Activated naive CD8-positive, alpha-beta T cell treated with anti-CD3 and anti-CD28 coated beads, Interleukin-2, amount 50 U/mL, for 24 hours (primary cell): ENCODE measurements at regions not wholly inside any gene's neighbourhood (a gene's known extent, or its start where the extent isn't known, plus 50 kb on each side); places are given as distances from the start of the nearest gene placed in this dataset.
"Not testable (repeated sequence)": the region's sequence is repeated elsewhere in the genome, so short reads cannot be mapped to it uniquely, and the experiment has no call there.

ENCODE experiments used
- ATAC-seq: fragments of 150-1000 bp; cut with Tn5 transposase; one replicate; pipeline ENCODE4 v1.10.0; 2021
- DNase-seq: peaks from one replicate; pipeline ENCODE4 v3.0.0; 2021
- H3K27ac Mint-ChIP-seq: one replicate; pipeline ENCODE4 v1.8.0; 2021; ENCODE audit warnings: mild to moderate bottlenecking, mixed read lengths
- H3K27me3 Mint-ChIP-seq: one replicate; pipeline ENCODE4 v1.8.0; 2021; ENCODE audit warnings: mixed read lengths
- H3K36me3 Mint-ChIP-seq: one replicate; pipeline ENCODE4 v1.8.0; 2021; ENCODE audit warnings: low read depth, mixed read lengths
- H3K4me1 Mint-ChIP-seq: one replicate; pipeline ENCODE4 v1.8.0; 2021; ENCODE audit warnings: mixed read lengths
- H3K4me3 Mint-ChIP-seq: one replicate; pipeline ENCODE4 v1.8.0; 2021; ENCODE audit warnings: mild to moderate bottlenecking, moderate library complexity, mixed read lengths
- H3K9me3 Mint-ChIP-seq: one replicate; pipeline ENCODE4 v1.8.0; 2021; ENCODE audit warnings: mixed read lengths

- H3K4me3 Mint-ChIP-seq, H3K27ac Mint-ChIP-seq, H3K4me1 Mint-ChIP-seq, H3K36me3 Mint-ChIP-seq, DNase-seq, H3K27me3 Mint-ChIP-seq, ATAC-seq, H3K9me3 Mint-ChIP-seq: not testable (repeated sequence)
These were observed 415.5 kb downstream of the FOXD4L4 start for GRCh38 chr9:66152406-66152805.

- not testable (repeated sequence) for H3K4me3 Mint-ChIP-seq
These were observed 416.2 kb downstream of the FOXD4L4 start for GRCh38 chr9:66153021-66153725.

GRCh38 chr9:66153971-66154691, 417.2 kb downstream of the FOXD4L4 start:
- H3K27ac Mint-ChIP-seq, H3K4me1 Mint-ChIP-seq, H3K27me3 Mint-ChIP-seq, H3K4me3 Mint-ChIP-seq, H3K9me3 Mint-ChIP-seq, H3K36me3 Mint-ChIP-seq, ATAC-seq: not testable (repeated sequence)
- DNase-seq: peak; percentile 4

More at GRCh38 chr9:66153021-66153725, 416.2 kb downstream of the FOXD4L4 start:
- not testable (repeated sequence) for H3K27ac Mint-ChIP-seq, H3K36me3 Mint-ChIP-seq, H3K4me1 Mint-ChIP-seq, H3K9me3 Mint-ChIP-seq, H3K27me3 Mint-ChIP-seq
- DNase-seq: peak; percentile 41
- peak; percentile 99 for ATAC-seq

- H3K4me3 Mint-ChIP-seq, DNase-seq, H3K27ac Mint-ChIP-seq, H3K36me3 Mint-ChIP-seq, H3K9me3 Mint-ChIP-seq, ATAC-seq, H3K27me3 Mint-ChIP-seq, H3K4me1 Mint-ChIP-seq: not testable (repeated sequence)
These were observed 445.4 kb downstream of the FOXD4L4 start for GRCh38 chr9:66182316-66182715.

GRCh38 chr9:66183648-66184047, 446.7 kb downstream of the FOXD4L4 start:
- not testable (repeated sequence) for H3K4me1 Mint-ChIP-seq, ATAC-seq, H3K4me3 Mint-ChIP-seq, H3K27ac Mint-ChIP-seq, H3K27me3 Mint-ChIP-seq, H3K36me3 Mint-ChIP-seq, H3K9me3 Mint-ChIP-seq, DNase-seq

GRCh38 chr9:66197199-66197598, 460.3 kb downstream of the FOXD4L4 start:
- H3K4me1 Mint-ChIP-seq, DNase-seq, ATAC-seq, H3K4me3 Mint-ChIP-seq, H3K27ac Mint-ChIP-seq, H3K36me3 Mint-ChIP-seq, H3K9me3 Mint-ChIP-seq, H3K27me3 Mint-ChIP-seq: not testable (repeated sequence)

- H3K9me3 Mint-ChIP-seq, ATAC-seq, DNase-seq: not testable (repeated sequence)
These were observed 461.5 kb downstream of the FOXD4L4 start for GRCh38 chr9:66198421-66198820.

GRCh38 chr9:66206617-66207016, 469.7 kb downstream of the FOXD4L4 start:
- not testable (repeated sequence) for H3K36me3 Mint-ChIP-seq, H3K4me3 Mint-ChIP-seq, H3K27ac Mint-ChIP-seq, H3K27me3 Mint-ChIP-seq, ATAC-seq, H3K4me1 Mint-ChIP-seq, DNase-seq, H3K9me3 Mint-ChIP-seq

More at GRCh38 chr9:66198421-66198820, 461.5 kb downstream of the FOXD4L4 start:
- not testable (repeated sequence) for H3K4me3 Mint-ChIP-seq, H3K36me3 Mint-ChIP-seq, H3K27ac Mint-ChIP-seq, H3K27me3 Mint-ChIP-seq, H3K4me1 Mint-ChIP-seq

- H3K4me3 Mint-ChIP-seq, H3K9me3 Mint-ChIP-seq, H3K27me3 Mint-ChIP-seq, H3K36me3 Mint-ChIP-seq, H3K27ac Mint-ChIP-seq, H3K4me1 Mint-ChIP-seq, ATAC-seq, DNase-seq: not testable (repeated sequence)
These were observed 471.0 kb downstream of the FOXD4L4 start for GRCh38 chr9:66207914-66208313.

- H3K27ac Mint-ChIP-seq, ATAC-seq, H3K36me3 Mint-ChIP-seq, H3K9me3 Mint-ChIP-seq, H3K4me1 Mint-ChIP-seq, H3K4me3 Mint-ChIP-seq, DNase-seq, H3K27me3 Mint-ChIP-seq: not testable (repeated sequence)
These were observed 507.8 kb downstream of the FOXD4L4 start for GRCh38 chr9:66244763-66245162.

GRCh38 chr9:66245481-66245880, 508.5 kb downstream of the FOXD4L4 start:
- not testable (repeated sequence) for H3K27ac Mint-ChIP-seq, H3K4me1 Mint-ChIP-seq, H3K4me3 Mint-ChIP-seq, DNase-seq, H3K36me3 Mint-ChIP-seq, H3K27me3 Mint-ChIP-seq, ATAC-seq, H3K9me3 Mint-ChIP-seq

- not testable (repeated sequence) for H3K27ac Mint-ChIP-seq, H3K36me3 Mint-ChIP-seq, H3K9me3 Mint-ChIP-seq, H3K27me3 Mint-ChIP-seq, DNase-seq, H3K4me3 Mint-ChIP-seq, H3K4me1 Mint-ChIP-seq, ATAC-seq
These were observed 520.6 kb downstream of the FOXD4L4 start for GRCh38 chr9:66257581-66257980.

- not testable (repeated sequence) for DNase-seq, H3K4me1 Mint-ChIP-seq, H3K4me3 Mint-ChIP-seq, H3K9me3 Mint-ChIP-seq, H3K27me3 Mint-ChIP-seq, ATAC-seq, H3K27ac Mint-ChIP-seq, H3K36me3 Mint-ChIP-seq
These were observed 524.6 kb downstream of the FOXD4L4 start for GRCh38 chr9:66261576-66261975.

GRCh38 chr9:66263621-66264020, 526.7 kb downstream of the FOXD4L4 start:
- not testable (repeated sequence) for H3K4me1 Mint-ChIP-seq, H3K36me3 Mint-ChIP-seq, DNase-seq, ATAC-seq, H3K4me3 Mint-ChIP-seq, H3K9me3 Mint-ChIP-seq, H3K27ac Mint-ChIP-seq, H3K27me3 Mint-ChIP-seq

- H3K4me3 Mint-ChIP-seq, H3K4me1 Mint-ChIP-seq, DNase-seq, H3K27me3 Mint-ChIP-seq, H3K9me3 Mint-ChIP-seq, ATAC-seq, H3K27ac Mint-ChIP-seq, H3K36me3 Mint-ChIP-seq: not testable (repeated sequence)
These were observed 527.8 kb downstream of the FOXD4L4 start for GRCh38 chr9:66264786-66265185.
